HG03571 (cell line): ENCODE measurements at regions not wholly inside any gene's neighbourhood (a gene's known extent, or its start where the extent isn't known, plus 50 kb on each side); places are given as distances from the start of the nearest gene placed in this dataset.
"Not testable (repeated sequence)": the region's sequence is repeated elsewhere in the genome, so short reads cannot be mapped to it uniquely, and the experiment has no call there.

Experiments
- ATAC-seq: cut with Tn5 transposase; IDR thresholded peaks from one replicate; pipeline ENCODE4 v1.9.1; 2021; ENCODE audit not compliant: unreplicated experiment

GRCh38 chr13:69109891-69110525 lies 997.6 kb upstream of the ATXN8OS start:
- ATAC-seq = no peak

DNA sequence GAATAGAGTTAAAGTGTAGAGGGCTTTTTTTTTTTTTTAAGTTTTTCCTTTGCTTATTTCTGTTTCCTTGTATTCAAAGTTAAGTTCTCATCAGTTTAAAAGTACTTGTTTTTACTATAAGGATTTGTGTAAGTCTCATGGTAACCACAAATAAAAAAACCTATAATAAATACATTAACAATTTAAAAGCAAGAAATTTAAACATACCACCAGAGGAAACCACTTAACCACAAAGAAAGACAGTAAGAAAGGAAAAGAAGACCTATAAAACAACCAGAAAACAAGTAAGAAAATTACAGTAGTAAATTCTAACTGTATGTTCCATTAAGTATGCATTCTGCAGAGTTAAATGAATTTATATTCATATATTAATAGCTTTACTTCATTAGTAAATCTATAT lies 999.1 kb upstream of the ATXN8OS start:
- ATAC-seq = no peak

DNA sequence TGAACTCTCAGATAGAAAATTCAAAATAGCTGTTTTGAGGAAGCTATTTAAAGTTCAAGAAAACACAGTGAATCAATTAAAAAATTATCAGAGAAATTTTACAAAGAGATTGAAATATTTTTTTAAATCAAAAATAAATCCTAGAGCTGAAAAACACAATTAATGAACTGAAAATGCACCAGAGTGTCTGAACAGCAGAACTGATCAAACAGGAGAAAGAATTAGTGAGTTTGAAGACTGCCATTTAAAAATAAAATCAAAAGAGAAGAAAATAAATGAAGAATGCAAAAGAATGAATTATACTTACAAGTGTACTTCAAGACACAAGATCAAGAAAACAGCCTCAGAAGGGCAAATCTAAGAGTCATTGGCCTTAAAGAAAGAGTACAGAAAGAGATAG lies 1000.2 kb upstream of the ATXN8OS start:
- ATAC-seq = no peak

DNA sequence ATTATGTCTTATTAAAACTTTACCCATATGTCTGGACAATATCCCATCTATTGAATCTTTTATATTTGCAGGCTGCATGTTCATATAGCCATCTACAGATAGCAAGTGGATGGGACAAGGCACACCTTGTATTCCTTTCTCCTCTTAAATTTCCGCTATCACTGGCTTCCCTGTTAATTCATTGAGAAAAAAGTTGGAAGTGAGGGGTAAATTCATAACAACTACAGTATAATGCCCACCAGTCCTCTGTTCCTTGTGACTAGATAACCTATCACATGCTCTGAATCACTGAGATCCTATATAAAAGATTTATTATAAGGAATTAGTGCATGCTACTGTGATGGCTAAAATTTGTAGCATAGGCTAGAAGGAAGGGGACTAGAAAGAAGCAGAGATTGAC lies 1005.8 kb upstream of the ATXN8OS start:
- ATAC-seq = no peak

GRCh38 chr13:69094485-69094884 lies 1013.1 kb upstream of the ATXN8OS start:
- no peak for ATAC-seq

DNA sequence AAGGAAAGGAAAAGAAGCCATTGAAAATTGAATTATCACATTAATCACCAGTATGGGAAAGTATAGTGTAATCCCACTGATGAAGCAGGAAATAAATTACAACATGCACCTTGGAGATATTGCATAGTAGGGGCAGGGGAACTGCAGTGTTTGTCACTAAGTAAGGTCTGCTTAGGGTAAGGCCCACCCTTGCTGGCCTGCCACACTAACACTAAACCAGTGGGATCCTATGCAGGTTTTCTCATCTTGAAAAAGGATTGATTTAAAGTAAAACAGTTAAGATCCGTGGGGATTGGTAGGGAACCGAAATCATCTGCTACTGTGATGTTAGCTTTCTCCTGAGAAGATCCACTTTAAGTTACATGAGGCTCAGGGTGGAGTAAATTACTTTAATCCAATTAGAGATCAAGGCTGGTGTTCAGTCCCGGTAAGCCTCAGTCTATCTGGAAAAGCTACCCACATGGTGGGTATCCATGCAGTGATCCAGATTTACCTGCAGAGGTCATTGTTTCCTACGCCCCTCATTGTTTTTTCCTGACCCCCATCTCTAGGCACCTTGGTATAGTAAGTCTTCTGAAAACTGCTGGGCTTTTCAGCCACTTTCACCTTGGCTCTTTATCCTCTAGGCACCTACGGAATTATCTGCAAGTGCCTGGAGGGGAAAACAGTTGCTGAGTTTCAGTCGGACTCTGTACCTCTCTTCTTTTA lies 1014.9 kb upstream of the ATXN8OS start:
- ATAC-seq = no peak

- ATAC-seq = no peak
Observed at GRCh38 chr13:69077267-69077666, 1030.4 kb upstream of the ATXN8OS start.

DNA sequence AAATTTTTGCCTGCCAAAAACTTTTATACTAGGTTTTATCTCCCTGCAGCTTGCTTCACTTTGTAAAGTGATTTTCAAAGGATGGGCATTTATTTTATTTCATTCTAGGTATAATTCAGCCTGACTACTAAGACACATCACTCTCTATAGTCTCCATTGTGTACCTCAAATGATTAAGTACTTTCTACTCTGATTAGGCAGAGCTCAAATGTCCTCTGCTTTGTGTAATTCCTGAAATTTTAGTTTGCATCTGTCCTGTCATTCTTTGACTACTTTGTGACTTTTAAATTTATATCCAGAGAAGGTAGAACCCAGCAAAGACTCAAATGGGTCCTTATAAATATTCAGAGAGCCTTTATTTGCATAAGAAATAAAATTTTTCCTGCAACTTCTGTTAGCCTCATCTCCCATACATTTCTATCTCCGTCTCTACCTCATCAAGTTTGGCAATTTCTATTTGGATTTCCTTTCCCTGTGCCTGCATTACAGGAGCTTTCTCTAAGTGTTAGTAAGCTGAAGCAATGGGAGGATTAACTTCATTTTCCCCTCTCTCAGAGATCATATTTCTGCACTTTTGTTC lies 1038.0 kb upstream of the ATXN8OS start:
- no peak for ATAC-seq

GRCh38 chr13:69050696-69051095 lies 1056.9 kb upstream of the ATXN8OS start:
- no peak for ATAC-seq

DNA sequence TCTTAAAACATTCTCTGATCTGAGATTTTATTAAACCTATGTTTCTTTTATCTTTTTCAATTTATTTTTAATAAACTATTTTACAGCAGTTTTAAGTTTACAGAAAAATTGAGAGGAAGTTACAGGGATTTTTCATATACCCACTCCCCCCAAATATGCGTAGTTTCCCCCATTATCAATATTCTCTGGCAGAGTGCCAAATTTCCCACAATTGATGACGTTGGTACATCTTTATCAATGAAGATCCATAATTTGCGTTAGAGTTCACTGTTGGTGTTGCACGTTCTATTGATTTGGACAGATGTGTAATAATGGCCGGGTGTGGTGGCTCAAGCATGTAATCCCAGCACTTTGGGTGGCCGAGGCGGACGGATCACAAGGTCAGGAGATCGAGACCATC lies 1063.0 kb upstream of the ATXN8OS start:
- no peak for ATAC-seq

DNA sequence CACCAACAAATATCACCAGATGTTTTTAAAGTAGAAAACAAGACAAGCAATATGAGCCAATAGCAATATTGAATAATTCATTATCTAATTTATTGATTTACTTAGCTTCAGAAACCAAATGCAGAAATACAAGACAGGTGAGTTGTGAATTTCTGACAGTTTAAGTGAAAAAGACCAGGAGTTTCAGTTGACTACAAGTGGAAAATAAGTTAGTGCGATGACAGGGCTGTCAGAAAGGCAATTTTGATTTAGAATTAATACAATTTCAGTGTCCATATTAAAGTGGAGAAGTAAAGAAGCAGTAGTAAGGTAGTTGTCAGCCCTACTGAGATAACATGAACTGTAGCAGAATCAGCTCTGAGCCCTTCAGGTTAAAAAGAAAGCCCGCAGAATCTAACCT lies 1066.7 kb upstream of the ATXN8OS start:
- no peak for ATAC-seq

- no peak for ATAC-seq
Observed at GRCh38 chr13:69035771-69036170, 1071.9 kb upstream of the ATXN8OS start.

DNA sequence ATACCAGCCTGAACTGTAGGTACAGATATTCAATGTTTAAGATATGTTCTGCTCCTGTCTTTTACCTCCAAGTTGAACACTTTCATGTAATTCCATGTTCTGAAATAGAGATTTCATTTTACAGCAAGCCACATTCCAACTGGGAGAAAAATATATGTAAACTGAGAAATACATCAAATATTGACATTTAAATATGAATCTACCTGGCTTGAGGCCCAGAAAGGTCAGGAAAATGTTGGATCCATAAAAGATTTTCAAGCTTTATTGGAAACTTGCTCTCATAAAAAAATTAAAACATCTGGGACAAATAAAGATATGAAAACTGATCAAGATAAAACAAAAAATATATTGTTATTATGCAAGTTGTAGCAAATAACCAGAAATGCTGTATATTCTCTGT lies 1078.7 kb upstream of the ATXN8OS start:
- ATAC-seq = no peak

DNA sequence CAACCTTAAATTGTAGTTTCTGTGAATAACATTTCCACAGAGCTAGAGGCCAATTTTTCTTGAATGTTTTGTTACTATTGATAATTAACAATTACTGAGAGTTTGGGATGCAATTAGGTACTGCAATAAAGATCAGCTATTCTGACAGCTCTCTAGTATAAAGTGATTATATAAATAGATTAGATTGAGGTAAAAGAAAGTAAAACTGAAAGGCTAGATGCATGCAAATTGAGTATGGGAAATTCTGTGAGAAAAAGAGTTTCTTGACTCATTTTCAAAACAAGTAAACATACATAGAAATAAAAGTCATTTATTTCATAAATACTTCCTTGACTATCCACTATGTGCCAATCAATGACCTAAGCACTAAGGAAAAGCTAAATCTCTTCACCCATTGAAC lies 1087.5 kb upstream of the ATXN8OS start:
- no peak for ATAC-seq

DNA sequence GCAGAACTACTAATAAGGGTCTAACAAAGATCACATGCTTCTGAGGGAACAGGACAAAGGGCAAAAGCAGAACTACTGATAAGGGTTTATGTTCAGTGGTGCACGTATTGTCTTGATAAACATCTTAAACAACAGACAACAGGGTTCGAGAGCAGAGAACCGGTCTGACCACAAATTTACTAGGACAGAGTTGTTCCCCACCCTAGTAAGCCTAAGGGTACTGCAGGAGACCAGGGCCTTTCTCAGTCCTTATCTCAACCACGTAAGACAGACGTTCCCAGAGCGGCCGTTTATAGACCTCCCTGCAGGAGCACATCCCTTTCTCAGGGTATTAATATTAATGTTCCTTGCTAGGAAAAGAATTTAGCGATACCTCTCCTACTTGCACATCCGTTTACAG lies 1089.5 kb upstream of the ATXN8OS start:
- not testable (repeated sequence) for ATAC-seq

DNA sequence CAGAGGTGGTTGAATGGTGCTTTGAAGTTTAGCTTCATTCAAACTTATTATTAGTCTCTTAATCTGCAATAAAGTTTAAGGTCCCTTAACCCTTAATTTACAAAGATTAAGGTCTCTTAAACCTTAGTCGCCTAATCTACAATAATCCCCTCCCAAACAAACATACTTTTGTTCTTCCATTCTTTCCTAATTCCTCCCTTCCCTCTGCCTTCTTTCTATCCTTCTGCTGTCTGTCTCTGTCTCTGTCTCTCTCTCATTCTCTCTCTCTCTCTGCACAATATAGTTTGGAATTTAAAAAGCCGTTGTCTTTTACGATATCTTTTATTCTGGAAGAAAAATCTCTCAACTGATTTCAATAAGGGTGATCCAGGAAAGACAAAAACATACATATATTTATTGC lies 1096.8 kb upstream of the ATXN8OS start:
- no peak for ATAC-seq

- ATAC-seq = no peak
Observed at GRCh38 chr13:69008499-69008898, 1099.1 kb upstream of the ATXN8OS start.

DNA sequence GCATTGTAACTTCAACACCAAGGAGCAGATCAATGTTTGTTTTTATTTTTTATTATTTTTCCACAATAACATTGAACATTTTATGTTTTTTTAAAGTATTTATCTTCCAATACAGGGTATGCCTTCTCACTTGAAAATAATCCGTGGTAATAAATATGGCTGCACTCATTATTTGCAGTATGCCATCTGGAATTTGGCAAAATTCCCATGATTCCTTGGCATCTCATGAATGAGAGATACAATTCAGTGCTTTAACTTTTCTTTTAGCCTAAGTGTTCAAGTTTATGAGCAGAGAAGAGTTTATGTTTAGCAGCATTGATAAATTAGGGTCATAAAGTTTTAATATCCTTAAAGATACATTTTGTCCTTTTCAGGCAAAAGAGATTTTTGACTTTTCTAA lies 1109.6 kb upstream of the ATXN8OS start:
- ATAC-seq = no peak

DNA sequence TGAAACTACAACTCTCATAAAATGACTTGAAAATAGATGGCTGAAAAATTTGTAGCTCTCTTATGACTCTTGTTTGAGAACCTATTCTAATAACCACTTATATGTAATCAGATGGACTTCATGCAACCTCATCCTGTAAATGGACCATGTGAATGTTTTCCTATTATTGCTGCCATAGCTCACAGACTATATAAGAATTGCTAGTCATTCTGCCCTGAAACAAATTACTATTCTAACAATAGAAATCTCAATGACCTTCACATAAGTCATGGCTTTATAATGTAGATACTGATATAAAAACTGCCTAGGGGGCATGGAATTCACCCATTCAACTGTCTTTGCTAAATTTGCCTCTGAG lies 1111.0 kb upstream of the ATXN8OS start:
- no peak for ATAC-seq

DNA sequence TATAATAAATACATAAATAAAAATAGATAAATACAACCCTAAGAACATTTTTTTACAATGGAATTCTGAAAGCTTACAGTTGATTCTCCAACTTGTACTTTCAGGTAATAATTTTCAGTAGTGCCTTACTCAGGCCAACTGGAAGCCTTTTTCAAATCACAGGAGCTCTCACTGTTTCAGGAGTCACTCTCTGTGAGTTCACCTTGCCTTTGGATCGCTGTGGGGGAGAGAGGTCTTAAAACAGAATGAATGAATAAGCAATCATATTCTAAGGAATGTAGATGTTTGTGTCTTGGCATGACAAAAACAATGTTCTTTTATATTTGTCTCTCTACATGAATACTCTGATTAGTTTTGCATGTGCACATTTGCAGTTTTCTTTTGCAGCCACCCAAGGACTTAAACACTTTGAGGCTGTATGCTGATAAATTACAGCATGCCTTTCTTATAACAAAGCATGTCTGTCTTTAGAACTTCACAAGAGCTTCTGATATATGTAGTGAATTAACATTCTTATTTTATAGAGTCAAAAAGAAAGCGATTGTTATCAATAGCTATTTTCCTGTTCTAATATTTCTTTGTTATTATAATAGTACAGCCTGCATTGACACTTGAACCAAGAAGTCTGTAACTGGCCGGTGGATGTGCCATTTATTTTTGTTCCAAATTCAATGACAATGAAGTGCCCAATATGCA lies 1111.5 kb upstream of the ATXN8OS start:
- no peak for ATAC-seq

GRCh38 chr13:68993154-68993553 lies 1114.5 kb upstream of the ATXN8OS start:
- ATAC-seq = no peak

DNA sequence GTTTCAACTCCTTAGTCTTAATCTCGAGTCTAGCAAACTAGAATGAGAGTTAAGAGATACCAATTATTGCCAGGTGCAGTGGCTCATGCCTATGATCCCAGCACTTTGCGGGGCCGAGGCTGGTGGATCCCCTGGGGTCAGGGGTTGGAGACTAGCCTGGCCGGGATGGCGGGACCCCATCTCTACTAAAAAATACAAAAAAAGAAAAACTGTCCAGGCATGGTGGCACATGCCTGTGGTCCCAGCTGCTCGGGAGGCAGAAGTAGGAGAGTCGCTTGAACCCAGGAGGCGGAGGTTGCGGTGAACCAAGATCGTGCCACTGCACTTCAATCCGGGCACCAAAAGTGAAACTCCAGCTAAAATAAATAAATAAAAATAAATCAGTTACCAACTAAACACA lies 1119.5 kb upstream of the ATXN8OS start:
- no peak for ATAC-seq
